GM21447 (cell line): ENCODE measurements at regions not wholly inside any gene's neighbourhood (a gene's known extent, or its start where the extent isn't known, plus 50 kb on each side); places are given as distances from the start of the nearest gene placed in this dataset.

Source experiments
- ATAC-seq: cut with Tn5 transposase; IDR thresholded peaks from one replicate; pipeline ENCODE4 v1.9.1; 2021; ENCODE audit not compliant: unreplicated experiment

DNA sequence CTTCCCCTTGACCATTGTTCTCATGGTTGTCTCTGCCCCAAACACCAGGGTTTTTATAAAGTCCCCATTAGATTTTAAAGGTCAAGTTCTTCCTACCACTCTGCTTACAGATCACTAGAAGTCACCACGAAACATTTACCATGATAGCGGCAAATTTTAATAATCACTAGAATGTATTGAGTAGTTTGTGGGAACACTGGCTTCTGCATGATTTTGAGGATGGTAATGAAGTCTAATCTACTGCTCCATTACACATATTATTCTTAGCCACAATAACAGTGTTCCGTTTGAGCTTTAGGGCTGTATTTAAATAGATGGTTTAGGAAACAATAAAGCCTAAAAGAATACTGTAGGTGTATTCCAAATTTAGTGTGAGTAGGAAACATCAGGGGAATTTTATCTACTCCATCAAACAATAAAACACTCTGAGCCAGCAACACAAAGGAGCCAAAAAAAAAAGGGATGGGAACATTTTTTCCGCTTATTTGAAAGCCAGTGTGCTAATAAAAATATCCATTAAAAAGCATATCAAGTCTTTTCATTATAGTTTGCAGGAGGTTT, 49.7 kb downstream of the KLF12 start:
- no peak for ATAC-seq

DNA sequence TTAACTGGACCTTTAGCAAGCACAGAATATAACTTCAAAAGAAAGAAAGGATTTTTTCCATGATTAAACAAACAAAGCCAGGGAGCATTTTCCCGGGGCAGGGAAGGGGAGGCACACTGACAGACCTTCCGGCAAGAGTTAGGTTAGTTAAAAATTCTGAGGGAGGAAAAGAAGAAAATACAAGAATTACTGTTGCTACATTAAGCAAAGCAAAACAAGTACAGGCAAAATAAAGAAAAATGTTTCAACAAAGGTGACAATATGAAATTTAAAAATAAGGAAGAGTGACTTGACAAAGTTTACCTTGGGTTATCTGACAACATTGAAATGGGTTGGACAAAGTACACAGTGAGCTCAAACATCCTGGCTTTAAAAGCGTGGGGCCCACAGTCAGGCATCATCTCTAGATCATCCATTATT, 51.5 kb downstream of the KLF12 start:
- ATAC-seq = no peak

DNA sequence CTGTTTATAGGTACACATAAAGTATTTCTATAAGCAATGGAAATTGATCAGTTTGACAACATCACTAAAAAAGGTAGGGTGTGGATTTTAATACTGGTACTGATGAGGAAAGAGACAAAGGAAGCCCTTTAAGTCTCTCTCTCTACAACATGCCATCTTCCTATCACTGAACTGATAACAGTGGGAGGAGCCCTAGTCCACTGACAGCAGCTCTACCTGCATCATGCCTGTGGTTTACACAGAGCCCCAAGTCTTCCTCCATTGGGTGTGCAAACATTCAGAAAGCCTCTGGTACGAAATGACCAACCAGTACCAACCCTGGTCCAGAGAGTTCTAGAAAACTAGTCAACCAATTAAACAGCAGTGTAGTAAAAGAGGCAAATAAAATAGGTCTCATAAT, 53.4 kb downstream of the KLF12 start:
- no peak for ATAC-seq

DNA sequence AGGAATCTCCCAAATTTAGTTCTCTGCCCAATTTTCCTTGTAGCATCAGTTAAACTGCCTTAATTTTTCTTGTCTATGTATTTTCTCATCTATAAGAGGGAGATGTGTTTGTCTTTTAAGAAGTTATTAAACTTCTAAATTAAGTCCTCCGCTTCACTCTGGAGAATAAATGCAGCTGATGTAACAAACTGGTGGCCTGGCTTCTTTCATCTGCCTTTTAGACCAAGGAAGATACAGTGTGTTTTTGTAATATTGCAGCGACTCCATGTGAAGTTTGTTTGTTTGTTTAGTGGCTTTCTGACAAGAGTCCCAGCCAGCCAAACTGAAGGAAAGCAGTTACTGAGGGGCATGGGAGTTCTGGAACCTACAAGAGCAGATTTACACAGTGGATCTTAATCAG, 56.4 kb downstream of the KLF12 start:
- ATAC-seq = no peak

DNA sequence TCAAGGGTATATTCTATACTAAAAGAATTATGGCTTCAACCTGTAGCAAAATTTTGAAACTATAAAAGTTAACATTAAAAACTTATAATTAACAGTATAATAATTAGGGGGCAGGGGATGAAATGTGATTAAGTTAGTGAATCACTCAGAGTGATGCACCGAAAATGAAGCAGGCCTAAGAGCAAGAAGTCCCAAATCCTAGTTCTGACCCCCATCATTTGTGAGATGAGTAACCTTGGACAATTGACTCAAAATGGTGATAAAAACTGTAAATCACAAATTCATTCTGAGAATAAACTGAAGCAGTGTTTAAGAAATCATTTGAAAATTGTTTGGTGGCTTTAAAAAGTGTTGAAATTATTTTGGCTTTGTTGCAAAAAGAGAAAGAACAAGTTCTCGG, 56.8 kb downstream of the KLF12 start:
- ATAC-seq = no peak

DNA sequence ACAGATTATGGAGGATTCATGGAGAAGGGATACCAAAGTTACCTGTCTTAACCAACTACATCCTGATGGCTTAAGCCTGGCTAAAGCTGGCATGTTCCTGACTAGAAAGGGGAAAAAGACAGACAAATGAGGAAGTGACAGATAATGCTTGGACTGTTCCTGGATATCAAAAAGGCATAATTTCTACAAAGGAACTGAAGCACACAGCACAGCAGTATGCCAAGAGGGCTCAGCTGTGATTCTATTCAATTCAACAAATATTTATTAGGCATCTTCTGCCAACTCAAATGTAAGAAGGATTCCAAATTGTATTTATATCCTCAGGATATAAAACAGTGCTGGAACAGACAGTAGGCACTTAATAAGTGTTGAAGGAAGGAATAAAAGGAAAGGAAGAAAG, 59.5 kb downstream of the KLF12 start:
- no peak for ATAC-seq

DNA sequence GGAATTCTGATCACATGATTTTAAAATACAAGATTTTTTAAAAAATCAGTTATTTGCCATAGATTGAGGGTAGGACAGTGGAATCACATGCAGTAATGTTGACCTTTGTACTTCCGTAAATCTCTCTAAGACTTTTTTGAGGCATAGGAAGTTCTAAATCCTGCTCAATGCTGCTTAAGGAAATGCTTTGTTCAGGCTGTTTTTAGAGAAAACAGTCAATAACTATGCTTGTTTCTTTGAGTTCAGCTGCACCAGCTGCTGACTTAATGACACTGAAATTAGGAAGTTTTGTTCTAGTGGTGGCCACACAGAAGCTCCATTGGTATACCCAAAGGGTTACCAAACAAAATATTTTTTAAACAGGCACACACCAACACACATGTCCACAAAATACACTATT, 60.9 kb downstream of the KLF12 start:
- ATAC-seq = no peak

DNA sequence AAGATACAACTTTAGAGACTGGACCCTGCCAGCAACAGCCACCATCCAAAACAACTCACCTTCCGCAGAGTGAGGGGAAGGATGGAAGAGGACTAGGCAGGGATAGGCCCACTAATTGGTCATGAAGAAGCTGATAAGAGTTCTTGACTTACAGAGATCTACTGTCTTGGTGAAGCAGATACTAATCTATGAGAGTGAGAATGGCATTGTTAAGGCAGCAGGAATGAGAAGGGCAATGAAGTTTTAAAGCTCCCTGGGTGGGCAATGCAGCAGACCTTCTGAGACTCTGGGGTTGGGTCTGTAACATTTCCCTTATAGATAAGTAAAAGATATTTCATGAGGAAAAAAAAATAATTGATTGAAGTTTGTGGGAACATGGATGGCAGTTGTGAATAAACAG, 63.7 kb downstream of the KLF12 start:
- no peak for ATAC-seq

DNA sequence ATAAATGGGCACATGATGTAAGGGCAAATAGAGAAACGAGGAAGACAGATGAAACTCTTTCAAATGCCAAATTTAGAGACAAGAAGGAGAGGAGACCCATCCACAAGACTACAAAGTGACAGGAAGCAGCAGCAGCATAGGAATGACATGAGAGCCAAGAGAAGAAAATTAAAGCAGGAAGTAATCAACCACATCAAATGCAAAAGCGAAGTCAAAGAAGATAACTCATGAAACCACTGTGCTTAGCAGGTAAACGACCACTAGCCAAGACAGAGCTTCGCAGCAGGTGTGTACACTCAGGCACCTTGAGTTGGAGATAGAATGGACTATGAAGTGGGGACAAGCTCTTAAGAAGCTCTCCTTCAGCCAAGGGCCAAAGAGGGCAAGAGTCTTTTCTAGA, 64.1 kb downstream of the KLF12 start:
- ATAC-seq = peak; percentile 55

DNA sequence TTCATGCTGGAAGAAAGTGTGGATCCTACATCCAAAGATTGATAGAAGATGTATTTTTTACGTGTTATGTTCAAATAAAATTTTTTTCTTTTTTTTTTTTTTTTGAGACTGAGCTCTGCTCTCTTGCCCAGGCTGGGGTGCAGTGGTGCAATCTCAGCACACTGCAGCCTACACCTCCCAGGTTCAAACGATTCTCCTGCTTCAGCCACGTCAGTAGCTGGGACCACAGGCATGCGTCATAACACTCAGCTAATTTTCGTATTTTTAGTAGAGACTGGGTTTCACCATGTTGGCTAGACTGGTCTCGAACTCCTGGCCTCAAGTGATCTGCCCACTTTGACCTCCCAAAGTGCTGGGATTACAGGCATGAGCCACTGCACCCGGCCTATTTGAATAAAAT, 65.7 kb downstream of the KLF12 start:
- ATAC-seq = no peak

DNA sequence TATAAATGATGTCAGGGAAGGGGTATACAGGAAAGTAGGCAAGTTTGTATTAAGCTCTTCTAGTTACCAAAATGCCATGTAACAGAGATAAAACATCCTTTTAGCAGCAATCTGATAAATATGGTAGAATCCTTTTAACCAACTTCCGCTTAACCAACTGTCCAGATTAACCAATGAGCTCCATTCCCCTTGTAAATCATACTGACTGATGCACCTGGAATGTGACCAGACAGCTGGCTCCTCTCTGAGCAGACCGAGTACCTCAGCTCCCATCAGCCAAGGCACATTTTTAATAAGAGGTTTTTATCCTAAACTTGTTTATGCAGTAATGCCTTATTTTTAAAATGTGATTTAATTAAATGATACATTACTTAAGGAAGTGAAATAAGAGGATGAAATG, 66.4 kb downstream of the KLF12 start:
- no peak for ATAC-seq

DNA sequence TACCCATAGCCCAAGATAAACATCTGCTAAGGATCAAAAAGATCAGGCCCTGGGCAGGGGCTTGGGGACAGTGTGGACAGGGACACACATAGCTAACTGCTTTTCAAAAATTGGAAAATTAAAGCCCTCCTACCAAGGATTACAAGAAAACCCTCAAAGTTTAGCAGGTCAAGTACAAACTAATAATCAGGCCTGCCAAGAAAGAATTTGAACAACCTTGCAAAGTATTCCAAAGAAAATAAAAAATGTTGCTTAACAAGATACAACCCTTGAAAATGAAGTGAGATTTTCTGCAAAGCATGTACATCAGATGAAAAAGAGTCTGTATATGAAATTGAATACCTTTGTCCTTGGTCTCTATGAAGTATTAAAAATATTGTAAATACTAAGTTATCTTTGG, 67.3 kb downstream of the KLF12 start:
- ATAC-seq = no peak

DNA sequence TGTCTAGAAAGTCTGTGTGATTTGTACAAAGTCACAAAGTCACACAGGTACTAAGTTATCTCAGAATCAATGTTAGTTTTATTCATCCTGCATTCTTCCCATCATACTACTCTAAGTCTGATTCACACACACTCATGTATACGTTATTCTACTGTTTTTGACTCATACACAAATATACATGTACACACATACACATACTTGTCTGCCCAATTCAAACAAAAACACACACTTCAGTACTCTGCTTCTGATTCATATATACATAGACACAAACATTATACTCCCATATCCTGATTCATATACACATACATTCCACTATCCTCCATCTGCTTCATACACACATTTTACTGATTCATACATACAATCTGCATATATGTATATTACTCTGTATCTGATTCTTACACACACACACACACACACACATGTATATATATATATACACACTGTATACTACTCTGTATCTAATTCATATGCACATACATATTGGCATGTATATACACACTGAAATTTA, 69.3 kb downstream of the KLF12 start:
- no peak for ATAC-seq

DNA sequence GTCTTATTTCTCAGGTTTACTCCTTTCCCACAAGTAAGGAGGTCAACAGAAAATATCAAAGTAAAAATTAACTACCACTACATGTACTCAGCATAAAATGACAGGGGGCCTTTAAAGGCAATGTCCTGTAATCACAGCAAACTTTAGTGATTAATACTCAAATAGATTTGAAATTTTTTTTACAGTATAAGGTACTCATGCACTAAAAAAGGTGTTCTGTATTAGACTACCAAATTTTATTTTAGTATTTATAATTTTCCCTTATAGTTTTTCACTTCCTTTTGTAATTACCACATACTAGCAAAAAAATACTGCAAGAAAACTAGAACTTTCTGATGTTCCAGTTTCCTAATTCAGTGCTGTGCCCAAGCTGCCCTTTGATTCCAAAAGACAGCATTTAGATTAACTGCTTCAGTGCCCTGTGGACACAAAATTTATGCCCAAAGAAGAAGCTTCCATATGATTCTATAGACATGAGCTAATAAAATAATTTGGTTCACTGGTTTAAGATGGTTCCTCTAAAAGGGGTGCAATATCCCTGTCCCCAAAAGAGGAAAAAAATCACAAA, 70.6 kb downstream of the KLF12 start:
- no peak for ATAC-seq

DNA sequence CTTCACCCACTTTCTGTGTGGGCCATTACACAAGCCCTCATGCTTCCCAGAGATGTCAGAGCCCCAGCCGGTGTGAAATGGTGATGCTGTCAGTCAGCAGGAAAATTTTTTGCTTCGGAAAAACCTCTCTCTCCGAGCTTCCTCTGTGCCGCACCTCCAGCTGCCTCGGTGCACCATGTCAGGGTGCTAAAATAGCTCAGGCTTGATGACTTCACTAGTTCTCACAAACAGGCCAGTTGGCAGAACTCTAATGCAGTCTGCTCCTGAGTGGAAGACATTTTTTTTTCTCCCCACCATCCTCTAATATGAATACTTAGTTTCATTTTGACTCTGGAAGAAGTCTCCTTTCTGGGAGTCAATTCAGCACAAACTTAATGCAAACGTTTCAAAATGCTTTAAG, 71.3 kb downstream of the KLF12 start:
- peak; percentile 75 for ATAC-seq

DNA sequence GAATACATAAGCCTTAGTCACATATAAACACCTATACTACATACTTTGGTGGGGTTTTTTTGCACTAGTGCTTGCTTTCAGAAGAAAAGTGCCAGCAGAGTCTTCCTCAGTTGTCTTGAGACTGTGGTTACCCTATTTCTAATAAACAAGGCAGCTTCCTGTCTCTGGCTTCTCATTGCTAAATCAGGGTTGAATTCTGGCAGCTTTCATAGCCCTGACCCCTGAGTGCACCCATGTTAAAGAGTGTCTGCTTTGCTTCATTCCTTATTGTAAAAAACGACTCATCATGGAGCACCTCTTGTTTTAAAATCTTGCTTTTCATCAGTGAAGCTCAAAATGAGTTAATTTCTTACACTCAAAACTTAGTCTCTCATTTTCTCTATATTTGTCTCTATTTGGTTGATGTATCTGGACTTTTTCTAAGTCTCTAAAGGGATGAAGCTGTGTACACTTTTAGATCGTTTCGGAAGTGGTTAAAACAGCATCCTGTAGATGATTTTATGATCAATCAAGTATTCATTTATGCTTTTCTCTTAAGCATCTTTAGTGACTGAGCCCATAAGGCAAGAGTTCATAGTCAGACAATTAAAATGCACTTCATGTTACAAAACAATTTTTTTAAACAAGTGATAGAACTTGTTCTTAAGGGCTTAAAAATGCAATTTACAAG, 72.1 kb downstream of the KLF12 start:
- peak; percentile 83 for ATAC-seq

DNA sequence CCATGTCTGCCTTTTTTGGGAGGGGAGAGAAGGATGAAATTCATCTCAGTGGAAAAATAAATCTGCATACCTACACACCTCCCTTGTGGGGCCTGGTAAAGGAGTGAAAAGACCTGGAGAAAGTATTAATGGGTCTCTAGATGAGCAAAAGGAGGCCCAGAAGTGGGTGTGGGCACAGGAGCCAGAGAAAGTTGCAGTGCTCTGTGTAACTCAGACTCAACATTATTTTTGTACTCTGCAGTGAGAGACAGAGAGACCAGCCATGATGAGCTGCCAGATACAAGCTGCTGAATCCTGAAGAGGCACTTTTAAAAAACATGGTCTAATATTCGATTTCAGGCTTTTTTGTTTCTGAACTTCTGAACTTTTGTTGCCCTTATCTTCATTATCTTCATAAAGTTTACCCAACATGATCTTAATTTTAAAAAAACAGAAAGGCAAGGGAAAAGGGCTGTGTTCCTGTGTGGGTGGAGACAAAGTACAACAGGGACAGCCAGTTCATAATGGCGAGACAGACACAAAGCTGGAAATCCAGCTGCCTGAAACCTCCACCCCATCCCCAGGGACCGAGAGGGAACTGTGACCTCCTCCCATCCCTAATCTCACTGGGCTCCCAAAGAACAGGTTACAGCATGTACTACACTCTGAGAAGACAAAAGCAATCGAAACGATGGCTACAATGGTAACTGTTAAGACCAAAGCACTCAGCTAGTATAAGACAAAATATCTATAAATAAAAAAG, 77.2 kb downstream of the KLF12 start:
- ATAC-seq = no peak

DNA sequence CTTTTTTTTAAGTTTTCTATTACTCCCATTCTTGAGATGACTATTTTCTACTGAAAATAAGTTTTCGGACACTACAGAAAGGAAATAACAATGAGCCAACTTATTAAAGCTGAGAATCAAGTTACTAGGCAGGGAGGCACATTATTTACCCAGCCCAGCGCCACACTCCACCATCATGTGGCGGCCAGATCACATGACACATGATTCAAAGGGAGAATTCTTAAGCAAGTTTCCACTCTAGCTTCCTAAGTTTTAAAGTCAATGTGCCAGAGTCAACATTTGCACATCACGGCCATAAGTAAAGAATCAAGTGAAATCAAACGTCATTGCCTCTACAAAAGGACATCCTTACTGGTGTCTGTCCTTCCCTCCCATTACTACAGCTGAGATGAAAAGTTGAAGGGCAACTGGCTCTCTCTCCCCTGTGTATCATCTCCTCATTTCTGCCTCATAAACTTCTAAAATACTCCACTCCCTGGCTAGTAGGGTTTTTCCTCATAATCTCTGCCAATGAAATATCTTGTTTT, 81.7 kb downstream of the KLF12 start:
- ATAC-seq = no peak

DNA sequence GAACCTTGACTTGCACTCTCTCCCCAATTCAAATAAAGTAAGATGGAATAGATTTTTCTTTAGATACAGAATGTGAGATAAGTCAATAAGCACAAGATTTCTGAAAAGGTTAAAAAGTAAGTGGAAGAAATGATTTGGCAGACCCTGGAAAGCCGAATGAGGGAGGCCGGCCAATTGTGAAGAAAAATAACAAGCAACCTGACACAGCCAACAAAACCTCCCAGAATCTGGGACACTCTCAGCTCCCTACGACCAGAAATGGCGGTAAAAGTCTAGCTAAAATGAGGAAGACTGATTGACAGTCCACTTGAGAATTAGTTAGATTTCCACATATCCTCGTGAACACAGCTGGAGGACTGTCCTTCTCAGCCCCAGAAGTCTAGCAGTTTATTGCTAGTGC, 85.4 kb downstream of the KLF12 start:
- no peak for ATAC-seq

DNA sequence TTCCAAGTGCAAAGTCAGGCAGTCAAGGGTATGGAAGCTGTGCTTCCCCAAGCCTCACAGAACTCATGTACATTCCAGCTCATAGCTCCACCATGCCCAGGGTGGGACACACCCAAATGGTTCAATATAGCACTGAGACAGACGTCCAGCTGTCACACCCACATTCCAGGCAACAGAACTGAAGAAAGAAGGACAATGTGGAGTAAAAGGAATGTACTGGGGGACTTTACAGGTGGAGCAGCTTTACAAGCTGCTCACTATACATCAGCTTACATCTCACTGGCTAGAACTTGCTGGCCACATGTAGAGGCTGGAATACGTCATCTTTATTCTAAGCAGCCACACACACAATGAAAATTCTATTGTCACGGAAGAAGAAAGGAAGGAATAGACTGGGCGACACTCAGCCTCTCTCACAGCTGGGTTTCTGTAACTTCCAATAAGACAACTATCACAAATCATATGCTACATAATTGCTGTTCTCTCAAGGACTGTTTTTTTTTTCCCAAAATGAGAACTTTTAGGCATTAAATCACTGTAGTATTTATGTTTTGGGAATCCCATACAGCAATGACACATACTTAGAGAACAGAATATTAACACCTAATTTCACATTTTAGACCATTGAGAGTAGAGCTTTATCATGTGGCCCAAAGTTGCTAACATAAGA, 86.1 kb downstream of the KLF12 start:
- ATAC-seq = no peak

DNA sequence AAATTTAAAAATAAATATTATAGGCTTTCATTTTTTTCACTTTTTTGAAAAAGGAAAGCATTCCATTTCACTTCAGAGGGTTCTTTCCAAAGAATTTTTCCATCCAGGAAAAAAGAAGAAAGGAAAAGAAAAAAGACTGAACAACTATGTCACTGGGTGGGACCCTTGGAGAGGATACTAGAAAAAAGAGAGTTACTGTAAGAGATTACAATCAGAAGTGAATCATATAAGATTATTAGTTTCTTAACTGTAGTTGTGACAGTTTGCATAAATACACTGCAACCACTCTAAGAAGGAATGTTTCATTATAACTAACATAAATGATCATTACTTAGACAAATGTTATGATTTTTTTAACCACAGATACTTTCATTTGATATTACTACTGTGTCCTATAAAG, 87.8 kb downstream of the KLF12 start:
- no peak for ATAC-seq
